ENCODE measurements at regions not wholly inside any gene's neighbourhood (a gene's known extent, or its start where the extent isn't known, plus 50 kb on each side); places are given as distances from the start of the nearest gene placed in this dataset.

GRCh38 chr12:125451408-125451807 is 386.2 kb downstream of the AACS start:
- peaks cover 24% of the 10 kb centered on the region for H3K27me3 ChIP-seq (ENCODE audit: low read length)
- CTCF ChIA-PET, result no interaction called here
- H4K20me1 ChIP-seq (ENCODE audit: low read length), result no peaks in the 10 kb centered on the region
- ATAC-seq (no peak), DNase-seq (no peak)
- BruUV-seq (replicated peaks), result no TSS peak
- H3K4me1 ChIP-seq (ENCODE audit: insufficient read depth, low read length), result no peaks in the 10 kb centered on the region
- no peaks in the 10 kb centered on the region for H3K9me3 ChIP-seq (ENCODE audit: low read length)
- H2AFZ ChIP-seq (ENCODE audit: low read length), result no peak overlapping the region
- POLR2A ChIA-PET (ENCODE audit: unreplicated experiment), result no interaction called here
- no peak overlapping the region for H3K9ac ChIP-seq (ENCODE audit: low read length)
- no peak overlapping the region for H3K4me3 ChIP-seq (ENCODE audit: low read length)
- no peak overlapping the region for H3K27ac ChIP-seq (ENCODE audit: low read length)
- H3K36me3 ChIP-seq (ENCODE audit: low read depth, low read length), result no peaks in the 10 kb centered on the region
- no peak overlapping the region for H3K4me2 ChIP-seq (ENCODE audit: low read length)
- H3F3A ChIP-seq (ENCODE audit: low read length, unreplicated experiment), result no peaks in the 10 kb centered on the region
- TF ChIP-seq EZH2 (IDR thresholded peaks at IDR 0.05; ENCODE audit: low read length, unreplicated experiment) (no peak), CTCF (conservative IDR thresholded peaks at IDR 0.05; ENCODE audit: low read depth, low read length) (no peak), EZH2phosphoT487 (IDR thresholded peaks at IDR 0.05; ENCODE audit: borderline replicate concordance, low read length) (no peak)
- no peaks in the 10 kb centered on the region for H3K9me2 ChIP-seq (replicated peaks; ENCODE audit: low read length)
- intact Hi-C loops (cut with micrococcal nuclease), result no loop called here
- H3K79me2 ChIP-seq (ENCODE audit: low read length), result no peaks in the 10 kb centered on the region

GRCh38 chr12:125453751-125454150 is 388.5 kb downstream of the AACS start:
- Histone ChIP-seq H3K27me3 (ENCODE audit: low read length) (peaks cover 26% of the 10 kb centered on the region), H3K79me2 (ENCODE audit: low read length) (no peaks in the 10 kb centered on the region), H3K4me2 (ENCODE audit: low read length) (no peak overlapping the region), H2AFZ (ENCODE audit: low read length) (no peak overlapping the region), H4K20me1 (ENCODE audit: low read length) (no peaks in the 10 kb centered on the region), H3K36me3 (ENCODE audit: low read depth, low read length) (no peaks in the 10 kb centered on the region), H3K9ac (ENCODE audit: low read length) (no peak overlapping the region), H3K27ac (ENCODE audit: low read length) (no peak overlapping the region), H3F3A (ENCODE audit: low read length, unreplicated experiment) (no peaks in the 10 kb centered on the region), H3K9me3 (ENCODE audit: low read length) (no peaks in the 10 kb centered on the region), H3K4me3 (ENCODE audit: low read length) (no peak overlapping the region), H3K9me2 (replicated peaks; ENCODE audit: low read length) (no peaks in the 10 kb centered on the region), H3K4me1 (ENCODE audit: insufficient read depth, low read length) (no peaks in the 10 kb centered on the region)
- TF ChIP-seq EZH2phosphoT487 (IDR thresholded peaks at IDR 0.05; ENCODE audit: borderline replicate concordance, low read length) (no peak), EZH2 (IDR thresholded peaks at IDR 0.05; ENCODE audit: low read length, unreplicated experiment) (no peak), CTCF (conservative IDR thresholded peaks at IDR 0.05; ENCODE audit: low read depth, low read length) (no peak)
- ATAC-seq (no peak), DNase-seq (no peak)
- ChIA-PET CTCF (no interaction called here), POLR2A (ENCODE audit: unreplicated experiment) (no interaction called here)
- intact Hi-C loops (cut with micrococcal nuclease), result no loop called here
- BruUV-seq (replicated peaks), result no TSS peak

GRCh38 chr12:125454291-125454690 is 389.1 kb downstream of the AACS start:
- Histone ChIP-seq H3K27me3 (ENCODE audit: low read length) (peaks cover 26% of the 10 kb centered on the region), H4K20me1 (ENCODE audit: low read length) (no peaks in the 10 kb centered on the region), H3K79me2 (ENCODE audit: low read length) (no peaks in the 10 kb centered on the region), H3K4me3 (ENCODE audit: low read length) (no peak overlapping the region), H3K36me3 (ENCODE audit: low read depth, low read length) (no peaks in the 10 kb centered on the region), H3K9me2 (replicated peaks; ENCODE audit: low read length) (no peaks in the 10 kb centered on the region), H3K9ac (ENCODE audit: low read length) (no peak overlapping the region), H3K4me1 (ENCODE audit: insufficient read depth, low read length) (no peaks in the 10 kb centered on the region), H3K9me3 (ENCODE audit: low read length) (no peaks in the 10 kb centered on the region), H2AFZ (ENCODE audit: low read length) (no peak overlapping the region), H3K4me2 (ENCODE audit: low read length) (no peak overlapping the region), H3K27ac (ENCODE audit: low read length) (no peak overlapping the region), H3F3A (ENCODE audit: low read length, unreplicated experiment) (no peaks in the 10 kb centered on the region)
- TF ChIP-seq CTCF (conservative IDR thresholded peaks at IDR 0.05; ENCODE audit: low read depth, low read length) (no peak), EZH2 (IDR thresholded peaks at IDR 0.05; ENCODE audit: low read length, unreplicated experiment) (no peak), EZH2phosphoT487 (IDR thresholded peaks at IDR 0.05; ENCODE audit: borderline replicate concordance, low read length) (no peak)
- BruUV-seq (replicated peaks), result no TSS peak
- CTCF ChIA-PET, result no interaction called here
- DNase-seq, result no peak
- POLR2A ChIA-PET (ENCODE audit: unreplicated experiment), result no interaction called here
- ATAC-seq, result no peak
- intact Hi-C loops (cut with micrococcal nuclease), result no loop called here

Measured in PC-3 (cell line).